GM19238 (cell line): ENCODE measurements at regions not wholly inside any gene's neighbourhood (a gene's known extent, or its start where the extent isn't known, plus 50 kb on each side); places are given as distances from the start of the nearest gene placed in this dataset.

ENCODE experiments used
- DNase-seq: peaks from one replicate; pipeline ENCODE4 v3.0.0; 2011; ENCODE audit warnings: low spot score; ENCODE audit not compliant: insufficient read length

GRCh38 chr3:176933704-176934103 is 263.6 kb downstream of the TBL1XR1 start:
- DNase-seq: no peak

DNA sequence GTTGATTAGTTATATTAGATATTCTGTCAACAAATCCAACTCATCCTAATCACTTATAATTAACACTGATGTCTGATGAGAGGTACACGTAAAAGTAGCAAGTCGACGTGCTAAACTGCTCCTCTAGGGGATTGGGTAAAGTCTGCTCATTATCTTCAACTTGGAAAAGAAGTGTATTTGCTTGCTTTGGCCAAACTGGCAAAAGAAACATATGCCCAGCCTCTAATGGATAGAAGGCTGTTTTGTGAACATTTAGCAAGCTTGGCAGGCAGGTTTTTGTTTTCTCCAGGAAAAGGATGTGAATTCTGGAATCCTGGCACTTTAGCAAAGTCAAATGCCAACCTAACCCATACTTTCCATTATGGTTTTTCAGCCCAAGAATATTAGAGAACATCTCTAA is 264.8 kb downstream of the TBL1XR1 start:
- no peak for DNase-seq

- DNase-seq: no peak
These were observed 265.3 kb downstream of the TBL1XR1 start for GRCh38 chr3:176931991-176932390.

GRCh38 chr3:176930942-176931341 is 266.3 kb downstream of the TBL1XR1 start:
- no peak for DNase-seq

GRCh38 chr3:176928582-176928931 is 268.7 kb downstream of the TBL1XR1 start:
- no peak for DNase-seq

DNA sequence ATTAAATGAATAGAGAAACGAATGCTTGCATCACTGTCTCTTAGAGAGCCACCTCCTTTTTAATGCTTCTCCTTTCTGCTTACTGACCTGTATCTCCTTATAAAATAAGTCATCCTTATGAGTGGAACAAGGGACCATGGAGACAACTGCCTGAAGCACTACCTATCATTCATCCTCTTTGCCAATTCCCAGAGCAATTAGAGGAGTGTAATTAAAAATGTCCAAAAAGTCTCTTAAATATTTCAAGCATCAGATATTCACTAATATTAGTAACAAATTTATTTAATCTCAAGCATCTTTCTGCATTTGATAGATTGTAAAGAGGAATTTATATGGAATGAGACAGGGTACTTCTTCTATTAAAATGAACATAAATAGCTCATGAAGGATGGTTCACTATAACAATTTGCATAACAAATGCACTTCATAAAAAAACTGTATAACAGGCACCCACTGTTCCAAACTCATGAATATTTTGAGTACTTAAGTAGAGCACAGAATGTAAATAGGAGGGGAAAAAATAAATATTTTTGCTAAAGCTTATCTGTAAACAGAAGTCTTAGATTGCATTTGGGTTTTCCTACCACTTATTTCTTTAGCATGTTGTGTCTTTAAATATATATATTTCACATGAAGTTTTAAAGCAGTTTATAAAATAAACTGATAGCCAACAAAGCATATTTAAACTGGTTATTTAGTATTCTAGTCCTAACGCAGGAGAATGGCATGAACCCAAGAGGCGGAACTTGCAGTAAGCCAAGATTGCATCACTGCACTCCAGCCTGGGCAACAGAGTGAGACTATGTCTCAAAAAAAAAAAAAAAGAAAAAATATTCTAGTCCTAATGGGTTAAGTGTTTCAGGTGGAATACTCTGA is 269.3 kb downstream of the TBL1XR1 start:
- no peak for DNase-seq

DNA sequence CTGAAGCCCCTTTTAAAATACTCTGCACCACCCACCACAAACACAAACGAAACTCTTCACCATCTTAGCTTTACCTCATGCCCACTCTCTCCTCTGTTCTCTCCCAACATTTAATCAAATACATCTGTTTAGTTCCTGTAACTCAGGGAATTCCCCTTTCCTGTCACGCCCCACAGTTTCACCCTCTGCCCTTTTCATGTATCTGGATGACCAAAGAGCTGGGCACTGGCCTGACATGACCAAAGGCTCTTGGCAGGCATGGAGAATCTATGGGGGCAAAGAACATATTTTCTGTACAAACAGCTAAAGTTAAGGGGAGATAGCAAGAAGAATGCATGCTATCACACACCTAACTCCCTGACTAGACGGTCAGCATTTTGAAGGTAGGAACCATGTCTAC is 270.0 kb downstream of the TBL1XR1 start:
- no peak for DNase-seq

- no peak for DNase-seq
These were observed 270.6 kb downstream of the TBL1XR1 start for GRCh38 chr3:176926688-176927087.

GRCh38 chr3:176926034-176926433 is 271.2 kb downstream of the TBL1XR1 start:
- no peak for DNase-seq

DNA sequence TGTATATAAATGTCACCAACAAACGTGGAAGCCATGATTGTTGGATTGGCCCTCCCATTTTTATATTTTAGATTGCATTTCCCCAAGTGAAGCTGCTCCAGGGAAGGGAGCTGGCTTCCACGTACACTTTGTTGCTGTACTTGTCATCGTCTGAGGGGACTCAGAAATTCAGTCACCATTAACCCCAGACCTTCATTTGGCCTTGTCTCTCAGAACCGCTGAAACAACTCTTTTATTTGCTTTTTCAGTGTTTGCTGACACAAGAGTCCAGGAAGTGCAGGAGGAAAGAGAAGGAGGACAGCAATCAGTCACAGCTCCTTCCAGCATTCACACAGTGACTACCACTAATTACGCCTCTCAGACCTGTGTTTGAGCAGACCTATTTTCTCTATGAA is 276.5 kb downstream of the TBL1XR1 start:
- no peak for DNase-seq

DNA sequence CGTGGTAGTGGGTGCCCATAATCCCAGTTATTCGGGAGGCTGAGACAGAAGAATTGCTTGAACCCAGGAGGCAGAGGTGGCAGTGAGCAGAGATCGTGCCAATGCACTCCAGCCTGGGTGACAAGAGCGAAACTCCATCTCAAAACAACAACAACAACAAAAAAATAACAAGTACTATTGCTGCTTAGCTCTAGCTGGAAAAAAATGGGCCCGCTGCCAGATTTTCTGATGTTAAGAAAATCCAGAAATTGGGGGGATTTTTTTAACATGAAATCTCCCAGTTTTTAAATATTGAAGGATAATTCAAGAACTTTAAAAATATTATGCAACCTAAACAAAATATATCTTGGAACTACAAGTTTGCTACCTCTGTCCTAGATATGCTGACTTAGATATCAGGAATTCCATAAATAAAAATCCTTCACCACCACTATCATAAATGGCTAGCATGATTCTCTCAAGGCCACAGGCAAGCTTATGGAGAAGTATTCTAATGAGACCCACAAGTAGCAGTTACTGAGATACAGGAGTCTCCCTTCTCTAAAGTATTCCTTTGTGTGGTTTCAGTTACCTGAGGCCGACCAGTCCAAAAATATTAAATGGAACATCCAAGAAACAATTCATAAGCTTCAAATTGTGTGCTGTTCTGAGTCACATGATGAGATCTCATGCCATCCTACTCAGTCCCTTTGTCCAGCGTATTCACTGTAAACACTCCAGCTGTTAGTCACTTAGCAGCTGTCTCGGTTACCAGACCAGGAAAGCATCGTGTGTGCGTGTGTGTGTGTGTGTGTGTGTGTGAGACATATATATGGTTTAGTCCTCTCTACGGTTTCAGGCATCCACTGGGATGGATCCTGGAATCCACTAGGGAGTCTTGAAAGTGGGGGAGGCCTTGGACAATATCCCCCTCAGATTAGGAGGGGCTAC is 277.2 kb downstream of the TBL1XR1 start:
- no peak for DNase-seq

DNA sequence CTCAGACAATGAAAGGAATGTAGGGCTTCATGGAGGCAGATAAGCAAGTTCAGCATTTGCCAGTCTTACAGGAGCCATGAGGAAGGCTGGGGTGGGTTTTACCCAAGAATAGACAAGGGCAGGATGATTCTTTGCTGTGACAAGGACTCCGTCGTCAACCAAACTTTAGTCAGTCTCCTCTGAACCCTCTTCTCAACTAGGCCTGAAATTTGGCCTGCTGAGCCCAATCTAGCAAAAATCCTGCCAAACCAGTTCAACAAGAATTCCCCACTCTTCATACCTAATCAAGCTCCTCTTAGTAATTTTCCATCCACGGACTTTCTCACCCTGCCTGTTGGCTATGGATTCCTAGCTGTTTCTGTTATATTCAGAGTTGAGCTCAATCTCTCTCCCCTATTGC is 280.5 kb downstream of the TBL1XR1 start:
- DNase-seq: no peak

DNA sequence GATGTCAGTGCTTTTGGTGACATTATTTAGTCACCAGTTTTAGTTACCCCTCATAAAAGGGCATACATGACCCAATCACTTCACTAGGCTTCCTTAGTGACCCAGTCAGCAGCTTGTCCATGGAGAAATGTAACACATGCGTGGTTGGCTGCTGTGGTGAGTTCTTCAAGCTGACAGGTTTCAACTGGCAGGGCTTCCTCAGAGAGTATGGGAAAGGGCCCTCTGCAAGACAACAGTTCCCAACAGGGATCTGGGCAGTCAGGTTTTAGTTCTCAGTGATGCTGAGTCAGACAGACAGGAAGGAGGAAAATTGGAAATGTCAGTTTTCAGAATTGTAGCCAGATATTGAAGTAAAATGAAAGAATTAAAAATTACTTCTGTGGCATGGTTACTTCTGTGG is 282.5 kb downstream of the TBL1XR1 start:
- no peak for DNase-seq

- DNase-seq: no peak
These were observed 285.7 kb downstream of the TBL1XR1 start for GRCh38 chr3:176911579-176911978.

- no peak for DNase-seq
These were observed 288.2 kb downstream of the TBL1XR1 start for GRCh38 chr3:176909044-176909443.

DNA sequence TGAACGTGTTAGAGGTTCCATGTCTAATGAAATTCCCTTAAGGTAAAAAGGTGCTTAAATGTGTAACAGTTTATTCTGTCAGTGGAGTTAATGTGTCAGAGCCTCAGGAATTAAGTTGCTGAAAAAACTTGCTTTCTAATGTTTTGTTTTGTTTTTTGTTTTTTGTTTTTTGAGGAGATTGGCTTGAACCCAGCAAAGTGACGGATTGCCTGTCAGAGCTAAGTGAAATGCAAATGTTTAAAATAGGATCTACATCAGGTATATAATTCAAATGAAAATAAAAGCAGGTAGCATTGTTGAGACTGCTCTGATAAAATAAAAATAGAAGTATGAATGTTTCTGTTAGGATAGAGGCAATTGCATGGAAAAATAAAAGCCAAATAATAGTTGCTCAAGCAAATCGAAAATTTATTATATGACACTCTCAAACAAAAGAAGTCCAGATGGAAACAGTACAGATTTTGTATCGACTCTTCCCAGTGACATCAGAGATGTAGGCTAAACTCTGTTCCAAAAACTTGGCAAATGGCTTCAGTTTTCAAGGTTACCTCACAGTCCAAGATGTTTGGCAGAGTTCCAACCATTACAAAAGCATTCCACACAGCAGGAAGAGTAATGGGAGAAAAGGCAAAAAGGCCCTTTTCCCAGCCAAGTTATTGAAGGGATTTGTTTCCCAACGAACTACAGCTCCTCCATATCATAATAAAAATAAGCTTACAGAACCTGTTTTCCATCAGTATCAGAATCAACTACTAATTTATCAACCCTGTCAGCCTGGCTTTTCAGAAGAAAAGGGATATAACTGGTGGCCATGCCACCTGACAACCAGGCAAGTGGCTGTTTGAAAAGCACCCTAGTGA is 291.0 kb downstream of the TBL1XR1 start:
- no peak for DNase-seq

DNA sequence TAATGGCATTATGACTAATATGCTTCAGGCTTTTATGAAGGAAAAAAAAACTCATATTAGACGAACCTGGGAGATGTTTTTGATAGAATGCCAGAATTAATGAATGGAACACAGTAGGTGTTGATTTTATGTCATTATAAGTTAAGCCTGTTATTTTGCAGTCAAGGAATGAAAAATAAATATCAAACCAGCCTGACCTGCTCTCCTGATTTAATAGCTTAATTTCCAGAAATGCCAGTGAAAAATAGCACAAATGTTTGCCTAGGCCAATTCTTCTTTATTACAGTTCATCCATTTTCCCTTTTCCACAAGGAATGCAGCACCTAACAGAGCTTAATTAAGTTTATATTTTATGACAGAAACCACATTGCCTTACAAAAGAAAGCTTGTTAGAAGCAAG is 292.0 kb downstream of the TBL1XR1 start:
- DNase-seq: no peak

DNA sequence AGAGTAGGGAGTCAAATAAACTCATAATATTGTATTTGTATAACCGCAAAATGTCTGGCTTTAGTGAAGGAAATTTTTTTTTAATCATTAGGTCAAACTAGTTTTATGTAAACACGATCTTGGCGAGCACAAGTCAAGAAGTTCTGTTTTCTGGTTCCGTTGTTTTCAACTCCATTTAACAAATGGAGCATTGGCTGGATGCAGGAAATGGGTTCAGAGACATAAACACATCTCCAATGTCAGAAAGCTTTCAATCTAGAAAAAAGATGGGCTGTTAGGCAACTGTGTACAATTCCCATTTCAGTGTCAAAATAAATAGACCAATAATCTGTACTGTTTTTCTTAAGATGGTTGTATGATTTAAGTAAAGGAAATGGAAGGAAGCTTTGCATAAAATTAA is 292.8 kb downstream of the TBL1XR1 start:
- no peak for DNase-seq

DNA sequence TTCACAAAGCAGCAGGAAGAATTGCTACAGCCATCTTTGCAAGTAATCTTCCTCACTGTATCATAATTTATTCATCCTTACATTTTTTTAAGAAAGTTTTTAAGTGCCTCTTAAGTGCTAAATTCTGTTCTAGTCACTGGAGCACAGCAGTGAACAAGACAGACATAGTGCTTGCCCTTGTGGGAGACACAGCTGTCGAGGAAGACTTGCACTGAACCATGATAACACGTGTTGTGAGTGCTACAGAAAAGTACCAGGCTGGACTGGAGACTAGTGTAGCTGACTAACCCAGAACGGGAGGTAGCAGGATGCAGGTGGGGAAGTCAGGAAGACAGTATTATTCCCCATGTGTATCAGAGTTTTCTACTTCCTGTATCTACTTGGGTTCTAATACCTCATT is 300.6 kb downstream of the TBL1XR1 start:
- no peak for DNase-seq

DNA sequence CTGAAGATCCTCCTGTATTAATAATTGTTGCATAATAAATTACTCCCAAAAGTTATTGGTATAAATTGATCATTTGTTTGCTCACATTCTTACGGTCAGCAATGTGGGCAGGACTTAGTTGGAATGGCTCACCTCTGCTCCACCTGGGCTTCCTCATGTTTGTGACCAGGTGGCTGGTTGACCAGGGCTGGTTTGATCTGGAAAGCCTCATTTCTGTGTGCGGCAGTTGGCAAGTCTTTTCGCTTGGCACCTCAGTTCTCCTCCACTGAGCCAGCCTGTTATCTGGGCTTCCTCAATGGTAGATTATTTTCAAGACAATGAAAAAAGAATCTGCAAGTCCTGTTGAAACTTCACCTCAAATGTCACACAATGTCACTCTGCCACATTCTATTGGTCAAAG is 301.1 kb downstream of the TBL1XR1 start:
- DNase-seq: no peak

DNA sequence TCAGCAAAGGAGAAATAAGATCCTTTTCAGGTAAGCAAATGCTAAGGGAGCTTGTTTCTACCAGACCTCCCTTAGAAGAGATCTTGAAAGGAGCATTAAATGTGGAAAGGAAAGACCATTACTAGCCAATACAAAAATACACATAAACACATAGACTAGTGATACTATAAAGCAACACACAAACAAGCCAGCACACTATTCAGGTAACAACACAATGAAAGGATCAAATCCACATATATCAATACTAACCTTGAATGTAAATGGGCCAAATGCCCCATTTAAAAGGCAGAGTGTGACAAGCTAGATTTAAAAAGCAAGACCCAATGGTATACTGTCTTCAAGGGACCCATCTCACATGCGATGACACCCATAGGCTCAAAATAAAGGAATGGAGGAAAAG is 317.6 kb downstream of the TBL1XR1 start:
- DNase-seq: no peak

GRCh38 chr3:176873261-176873660 is 324.0 kb downstream of the TBL1XR1 start:
- DNase-seq: no peak
